ENCODE measurements at regions not wholly inside any gene's neighbourhood (a gene's known extent, or its start where the extent isn't known, plus 50 kb on each side); places are given as distances from the start of the nearest gene placed in this dataset.
A peak's percentile ranks its signal among the peaks of the same experiment; 100 is the strongest.

- no peak overlapping the region for H3K27ac ChIP-seq
- peak in 1 of 3 donors; percentile 15 for DNase-seq
- H3K36me3 ChIP-seq = no peaks in the 10 kb centered on the region
- H3K9me3 ChIP-seq = peaks cover 0 to 9% (median 3%) of the 10 kb centered on the region in 4 donors
- no peak overlapping the region for H3K4me3 ChIP-seq
- TF ChIP-seq CTCF (IDR thresholded peaks at IDR 0.05) (no peak), POLR2A (IDR thresholded peaks at IDR 0.05) (no peak)
- H3K4me1 ChIP-seq = no peaks in the 10 kb centered on the region
- H3K27me3 ChIP-seq = no peaks in the 10 kb centered on the region
Measured at GRCh38 chr18:78650926-78651325, 328.7 kb upstream of the SALL3 start.

- Histone ChIP-seq H3K9me3 (peaks cover 0 to 9% (median 3%) of the 10 kb centered on the region in 4 donors), H3K27ac (no peak overlapping the region), H3K4me1 (no peaks in the 10 kb centered on the region), H3K4me3 (no peak overlapping the region), H3K36me3 (no peaks in the 10 kb centered on the region), H3K27me3 (no peaks in the 10 kb centered on the region)
- TF ChIP-seq POLR2A (IDR thresholded peaks at IDR 0.05) (no peak), CTCF (IDR thresholded peaks at IDR 0.05) (no peak)
- no peak for DNase-seq
Measured at GRCh38 chr18:78652001-78652545, 327.5 kb upstream of the SALL3 start.

GRCh38 chr18:78655921-78656320, 323.7 kb upstream of the SALL3 start:
- Histone ChIP-seq H3K27me3 (no peaks in the 10 kb centered on the region), H3K9me3 (peaks cover 0 to 9% (median 3%) of the 10 kb centered on the region in 4 donors), H3K4me1 (no peaks in the 10 kb centered on the region), H3K36me3 (no peaks in the 10 kb centered on the region), H3K4me3 (no peak overlapping the region), H3K27ac (no peak overlapping the region)
- DNase-seq = no peak
- no peak for TF ChIP-seq POLR2A (IDR thresholded peaks at IDR 0.05)
- no peak for TF ChIP-seq CTCF (IDR thresholded peaks at IDR 0.05)

GRCh38 chr18:78656346-78656925, 323.2 kb upstream of the SALL3 start:
- H3K4me3 ChIP-seq = no peak overlapping the region
- no peaks in the 10 kb centered on the region for H3K36me3 ChIP-seq
- DNase-seq = no peak
- H3K27me3 ChIP-seq = no peaks in the 10 kb centered on the region
- no peak overlapping the region for H3K27ac ChIP-seq
- no peaks in the 10 kb centered on the region for H3K4me1 ChIP-seq
- H3K9me3 ChIP-seq = peaks cover 0 to 9% (median 3%) of the 10 kb centered on the region in 4 donors
- no peak for TF ChIP-seq POLR2A (IDR thresholded peaks at IDR 0.05)
- TF ChIP-seq CTCF (IDR thresholded peaks at IDR 0.05) = no peak

- H3K4me3 ChIP-seq = no peak overlapping the region
- no peaks in the 10 kb centered on the region for H3K36me3 ChIP-seq
- TF ChIP-seq POLR2A (IDR thresholded peaks at IDR 0.05) = no peak
- TF ChIP-seq CTCF (IDR thresholded peaks at IDR 0.05) = no peak
Measured at GRCh38 chr18:78658531-78658930, 321.1 kb upstream of the SALL3 start.

More at GRCh38 chr18:78658531-78658930, 321.1 kb upstream of the SALL3 start:
- Histone ChIP-seq H3K27ac (no peak overlapping the region), H3K27me3 (no peaks in the 10 kb centered on the region), H3K9me3 (no peaks in the 10 kb centered on the region), H3K4me1 (no peaks in the 10 kb centered on the region)
- DNase-seq = no peak
